Activated naive CD8-positive, alpha-beta T cell treated with anti-CD3 and anti-CD28 coated beads, Interleukin-2, amount 50 U/mL, for 24 hours (primary cell): ENCODE measurements at regions not wholly inside any gene's neighbourhood (a gene's known extent, or its start where the extent isn't known, plus 50 kb on each side); places are given as distances from the start of the nearest gene placed in this dataset.

Source experiments
- ATAC-seq: fragments of 150-1000 bp; cut with Tn5 transposase; one replicate; pipeline ENCODE4 v1.10.0; 2021
- DNase-seq: peaks from one replicate; pipeline ENCODE4 v3.0.0; 2021
- H3K27ac Mint-ChIP-seq: one replicate; pipeline ENCODE4 v1.8.0; 2021; ENCODE audit warnings: mild to moderate bottlenecking, mixed read lengths
- H3K27me3 Mint-ChIP-seq: one replicate; pipeline ENCODE4 v1.8.0; 2021; ENCODE audit warnings: mixed read lengths
- H3K36me3 Mint-ChIP-seq: one replicate; pipeline ENCODE4 v1.8.0; 2021; ENCODE audit warnings: low read depth, mixed read lengths
- H3K4me1 Mint-ChIP-seq: one replicate; pipeline ENCODE4 v1.8.0; 2021; ENCODE audit warnings: mixed read lengths
- H3K4me3 Mint-ChIP-seq: one replicate; pipeline ENCODE4 v1.8.0; 2021; ENCODE audit warnings: mild to moderate bottlenecking, moderate library complexity, mixed read lengths
- H3K9me3 Mint-ChIP-seq: one replicate; pipeline ENCODE4 v1.8.0; 2021; ENCODE audit warnings: mixed read lengths

- no peaks in the 10 kb centered on the region for H3K27me3 Mint-ChIP-seq
- no peak overlapping the region for H3K4me3 Mint-ChIP-seq
- H3K9me3 Mint-ChIP-seq, result no peaks in the 10 kb centered on the region
- no peaks in the 10 kb centered on the region for H3K36me3 Mint-ChIP-seq
- peaks cover 7% of the 10 kb centered on the region for H3K4me1 Mint-ChIP-seq
- ATAC-seq (no peak), DNase-seq (no peak)
- no peak overlapping the region for H3K27ac Mint-ChIP-seq
Observed at GRCh38 chr7:115410972-115411686, 489.2 kb downstream of the MDFIC start.

- Mint-ChIP-seq H3K4me3 (no peak overlapping the region), H3K4me1 (peaks cover 7% of the 10 kb centered on the region), H3K27ac (no peak overlapping the region), H3K36me3 (no peaks in the 10 kb centered on the region), H3K9me3 (no peaks in the 10 kb centered on the region), H3K27me3 (no peaks in the 10 kb centered on the region)
- DNase-seq (no peak), ATAC-seq (no peak)
Observed at GRCh38 chr7:115410434-115410820, 488.5 kb downstream of the MDFIC start.

DNA sequence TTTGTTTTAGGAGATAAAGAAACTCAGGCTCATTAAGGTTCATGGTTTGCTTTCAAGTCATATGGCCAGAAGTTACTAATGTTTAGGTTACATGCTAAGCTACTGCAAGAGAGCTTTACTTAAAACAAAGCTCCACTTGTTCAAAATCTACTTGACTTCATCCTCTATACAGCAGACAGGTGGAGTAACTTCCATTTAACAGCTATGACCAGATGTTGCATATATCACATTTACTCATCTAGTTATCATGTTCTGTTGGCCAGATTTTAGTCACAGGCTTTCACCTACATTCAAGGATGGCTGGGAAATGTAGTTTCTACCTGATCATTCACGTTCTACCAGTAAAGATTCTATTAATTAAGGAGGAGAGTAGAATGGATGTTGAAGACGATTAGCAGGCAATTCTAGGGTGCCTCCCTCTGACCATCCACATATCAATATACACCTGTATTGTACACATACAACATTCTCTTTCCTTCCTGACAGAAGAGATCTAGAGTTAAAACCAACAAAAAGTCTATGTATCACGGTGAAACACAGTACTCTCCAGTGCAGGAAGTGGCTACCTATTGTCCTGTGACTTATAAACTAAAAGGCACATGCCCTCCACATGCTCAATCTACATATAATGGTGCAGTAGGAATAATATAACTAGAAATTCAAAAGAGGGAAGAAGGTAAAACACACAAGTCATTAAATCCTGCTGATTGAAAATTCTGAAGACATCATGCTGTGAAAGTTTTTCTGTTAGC is 488.0 kb downstream of the MDFIC start:
- H3K27ac Mint-ChIP-seq, result no peak overlapping the region
- H3K36me3 Mint-ChIP-seq, result no peaks in the 10 kb centered on the region
- DNase-seq, result no peak
- no peak overlapping the region for H3K4me3 Mint-ChIP-seq
- no peaks in the 10 kb centered on the region for H3K27me3 Mint-ChIP-seq
- H3K4me1 Mint-ChIP-seq, result peaks cover 7% of the 10 kb centered on the region
- H3K9me3 Mint-ChIP-seq, result no peaks in the 10 kb centered on the region
- ATAC-seq, result no peak

GRCh38 chr7:115406219-115406618 is 484.3 kb downstream of the MDFIC start:
- H3K27me3 Mint-ChIP-seq, result peaks cover 3% of the 10 kb centered on the region
- no peak overlapping the region for H3K4me3 Mint-ChIP-seq
- ATAC-seq (no peak), DNase-seq (no peak)
- H3K36me3 Mint-ChIP-seq, result no peaks in the 10 kb centered on the region
- peaks cover 10% of the 10 kb centered on the region for H3K9me3 Mint-ChIP-seq
- H3K27ac Mint-ChIP-seq, result no peak overlapping the region
- peaks cover 6% of the 10 kb centered on the region for H3K4me1 Mint-ChIP-seq

- Mint-ChIP-seq H3K27ac (no peak overlapping the region), H3K27me3 (no peaks in the 10 kb centered on the region), H3K36me3 (no peaks in the 10 kb centered on the region), H3K4me3 (no peak overlapping the region), H3K9me3 (no peaks in the 10 kb centered on the region), H3K4me1 (no peaks in the 10 kb centered on the region)
- DNase-seq (no peak), ATAC-seq (no peak)
Observed at GRCh38 chr7:115387137-115387536, 465.2 kb downstream of the MDFIC start.

GRCh38 chr7:115379321-115379720 is 457.4 kb downstream of the MDFIC start:
- H3K27ac Mint-ChIP-seq, result no peak overlapping the region
- no peaks in the 10 kb centered on the region for H3K4me1 Mint-ChIP-seq
- no peak overlapping the region for H3K4me3 Mint-ChIP-seq
- no peak for DNase-seq
- H3K9me3 Mint-ChIP-seq, result no peaks in the 10 kb centered on the region
- no peak for ATAC-seq
- peaks cover 2% of the 10 kb centered on the region for H3K27me3 Mint-ChIP-seq
- H3K36me3 Mint-ChIP-seq, result no peaks in the 10 kb centered on the region

- DNase-seq (no peak), ATAC-seq (no peak)
- H3K4me3 Mint-ChIP-seq, result no peak overlapping the region
- no peaks in the 10 kb centered on the region for H3K27me3 Mint-ChIP-seq
- H3K27ac Mint-ChIP-seq, result no peak overlapping the region
- H3K9me3 Mint-ChIP-seq, result no peaks in the 10 kb centered on the region
- no peaks in the 10 kb centered on the region for H3K4me1 Mint-ChIP-seq
- H3K36me3 Mint-ChIP-seq, result no peaks in the 10 kb centered on the region
Observed at GRCh38 chr7:115368998-115369397, 447.1 kb downstream of the MDFIC start.

- Mint-ChIP-seq H3K36me3 (no peaks in the 10 kb centered on the region), H3K4me3 (no peak overlapping the region)
Observed at GRCh38 chr7:115363916-115364315, 442.0 kb downstream of the MDFIC start.

DNA sequence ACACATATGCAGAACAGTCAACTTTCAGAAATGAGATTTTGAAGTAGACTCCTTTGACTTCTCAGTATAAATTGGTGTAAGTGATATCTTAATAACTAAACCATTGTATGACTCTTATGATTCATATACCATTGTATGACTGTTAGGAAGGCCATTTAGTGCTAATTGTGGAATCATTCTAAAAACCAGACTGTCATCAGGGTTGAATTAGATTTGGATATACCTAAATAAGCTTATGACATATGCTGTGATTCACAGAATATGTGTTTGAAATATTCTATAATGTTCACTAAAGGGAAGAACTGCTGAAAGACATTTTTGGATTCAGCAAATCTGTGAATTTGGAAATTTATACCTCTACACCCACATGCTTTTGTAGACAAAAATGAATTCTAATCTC is 438.1 kb downstream of the MDFIC start:
- Mint-ChIP-seq H3K4me3 (no peak overlapping the region), H3K4me1 (no peaks in the 10 kb centered on the region), H3K9me3 (no peaks in the 10 kb centered on the region), H3K27me3 (peaks cover 2% of the 10 kb centered on the region), H3K27ac (no peak overlapping the region), H3K36me3 (no peaks in the 10 kb centered on the region)
- ATAC-seq (no peak), DNase-seq (no peak)

More at GRCh38 chr7:115363916-115364315, 442.0 kb downstream of the MDFIC start:
- no peaks in the 10 kb centered on the region for H3K4me1 Mint-ChIP-seq
- ATAC-seq (no peak), DNase-seq (no peak)
- H3K27ac Mint-ChIP-seq, result no peak overlapping the region
- peaks cover 2% of the 10 kb centered on the region for H3K27me3 Mint-ChIP-seq
- no peaks in the 10 kb centered on the region for H3K9me3 Mint-ChIP-seq

DNA sequence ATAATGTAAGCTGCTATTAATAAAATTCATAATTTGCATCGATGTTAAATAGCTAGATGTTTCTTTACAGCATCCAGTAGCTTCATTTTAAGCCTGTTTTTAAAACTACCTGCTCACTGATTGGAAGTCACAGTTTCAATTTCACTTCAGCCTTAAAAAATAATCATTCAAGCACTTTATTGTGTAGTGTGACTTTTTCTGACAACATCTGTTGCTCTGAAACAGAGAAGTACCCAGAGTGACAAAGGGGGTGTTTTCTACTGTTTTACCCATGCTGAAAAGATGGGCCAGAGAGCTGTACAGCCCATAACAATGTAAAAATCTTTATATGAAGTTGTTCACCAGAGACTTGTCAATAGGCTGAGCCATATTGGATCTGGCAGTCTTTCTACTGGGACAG is 437.2 kb downstream of the MDFIC start:
- H3K27ac Mint-ChIP-seq, result no peak overlapping the region
- no peaks in the 10 kb centered on the region for H3K36me3 Mint-ChIP-seq
- DNase-seq, result no peak
- H3K9me3 Mint-ChIP-seq, result no peaks in the 10 kb centered on the region
- no peaks in the 10 kb centered on the region for H3K4me1 Mint-ChIP-seq
- peaks cover 3% of the 10 kb centered on the region for H3K27me3 Mint-ChIP-seq
- H3K4me3 Mint-ChIP-seq, result no peak overlapping the region
- ATAC-seq, result no peak

DNA sequence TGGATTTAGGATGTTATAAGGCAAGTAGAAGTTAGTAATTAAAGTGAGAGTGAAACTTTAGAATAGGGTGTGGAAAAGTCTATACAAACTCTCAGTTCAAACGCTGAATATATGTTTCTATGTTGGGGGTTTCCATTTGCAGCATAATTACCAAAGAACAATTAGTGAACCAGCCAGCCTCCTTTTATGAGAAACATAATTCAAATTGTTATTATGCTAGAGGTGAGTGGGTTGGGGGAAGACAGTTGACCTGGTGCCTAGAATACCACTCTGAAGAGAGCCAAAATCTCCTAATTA is 435.8 kb downstream of the MDFIC start:
- no peak for DNase-seq
- Mint-ChIP-seq H3K4me1 (no peaks in the 10 kb centered on the region), H3K36me3 (no peaks in the 10 kb centered on the region), H3K4me3 (no peak overlapping the region), H3K9me3 (no peaks in the 10 kb centered on the region), H3K27me3 (peaks cover 1% of the 10 kb centered on the region), H3K27ac (no peak overlapping the region)
- no peak for ATAC-seq

DNA sequence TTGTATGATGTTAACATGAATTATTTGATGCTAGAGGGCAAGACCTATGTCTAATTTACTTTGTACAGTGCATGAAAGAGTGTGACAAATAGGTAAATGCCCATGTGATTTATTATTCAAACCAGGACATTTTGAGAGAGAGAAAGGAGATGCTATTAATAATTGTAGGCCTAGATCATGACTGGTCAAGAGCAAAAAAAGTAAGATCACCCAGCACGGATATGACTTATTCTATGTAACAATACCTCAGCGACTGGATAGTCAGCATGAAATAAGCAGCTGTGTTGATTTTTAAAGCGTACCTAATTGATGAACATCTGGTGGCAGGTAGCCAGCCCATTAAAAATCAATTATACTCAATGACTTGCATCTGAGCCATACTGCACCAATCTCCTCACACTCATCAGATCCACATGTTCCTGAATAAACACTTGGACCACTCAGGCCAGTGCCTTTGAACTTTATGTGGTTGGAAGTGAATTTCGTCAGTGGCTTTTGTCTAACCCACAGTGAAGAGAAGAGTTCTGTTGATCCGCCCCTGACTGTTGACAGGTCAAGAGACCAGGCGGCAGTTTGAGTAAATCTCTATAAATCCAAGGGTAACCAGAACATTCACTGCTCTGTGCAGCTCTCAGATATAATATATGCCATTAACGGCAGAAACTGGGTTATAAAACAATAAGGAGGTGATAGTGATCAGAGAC is 435.3 kb downstream of the MDFIC start:
- DNase-seq (no peak), ATAC-seq (no peak)
- no peaks in the 10 kb centered on the region for H3K4me1 Mint-ChIP-seq
- H3K36me3 Mint-ChIP-seq, result no peaks in the 10 kb centered on the region
- H3K4me3 Mint-ChIP-seq, result no peak overlapping the region
- H3K9me3 Mint-ChIP-seq, result no peaks in the 10 kb centered on the region
- H3K27ac Mint-ChIP-seq, result no peak overlapping the region
- H3K27me3 Mint-ChIP-seq, result peaks cover 1% of the 10 kb centered on the region

GRCh38 chr7:115356139-115356746 is 434.3 kb downstream of the MDFIC start:
- H3K27ac Mint-ChIP-seq, result no peak overlapping the region
- DNase-seq (no peak), ATAC-seq (no peak)
- peaks cover 1% of the 10 kb centered on the region for H3K27me3 Mint-ChIP-seq
- H3K4me3 Mint-ChIP-seq, result no peak overlapping the region
- no peaks in the 10 kb centered on the region for H3K9me3 Mint-ChIP-seq
- H3K4me1 Mint-ChIP-seq, result no peaks in the 10 kb centered on the region
- H3K36me3 Mint-ChIP-seq, result no peaks in the 10 kb centered on the region

- Mint-ChIP-seq H3K4me1 (no peaks in the 10 kb centered on the region), H3K27me3 (peaks cover 1% of the 10 kb centered on the region), H3K36me3 (no peaks in the 10 kb centered on the region), H3K9me3 (no peaks in the 10 kb centered on the region), H3K27ac (no peak overlapping the region), H3K4me3 (no peak overlapping the region)
- no peak for ATAC-seq
- no peak for DNase-seq
Observed at GRCh38 chr7:115354925-115355324, 433.0 kb downstream of the MDFIC start.

GRCh38 chr7:115352375-115352774 is 430.5 kb downstream of the MDFIC start:
- H3K9me3 Mint-ChIP-seq, result no peaks in the 10 kb centered on the region
- peaks cover 4% of the 10 kb centered on the region for H3K27me3 Mint-ChIP-seq
- no peak overlapping the region for H3K27ac Mint-ChIP-seq
- no peaks in the 10 kb centered on the region for H3K36me3 Mint-ChIP-seq
- no peaks in the 10 kb centered on the region for H3K4me1 Mint-ChIP-seq
- H3K4me3 Mint-ChIP-seq, result no peak overlapping the region
- no peak for DNase-seq
- no peak for ATAC-seq
